Breast epithelium (tissue), 4 donors: ENCODE measurements at regions not wholly inside any gene's neighbourhood (a gene's known extent, or its start where the extent isn't known, plus 50 kb on each side); places are given as distances from the start of the nearest gene placed in this dataset.

ENCODE experiments used
- DNase-seq, 2 donors: peaks; one replicate each; pipeline ENCODE4 v3.0.0-alpha.2; 2019; ENCODE audit warnings: low spot score in 2 of 2
- H3K27ac ChIP-seq, 2 donors: fragments of 200-600 bp; sonication (generic) in 1 of 2; one replicate each; pipeline ENCODE4 v1.5.1; 2016 to 2019; ENCODE audit warnings: mild to moderate bottlenecking in 1 of 2
- H3K27me3 ChIP-seq, 2 donors: fragments of 200-600 bp; sonication (generic) in 1 of 2; one replicate each; pipeline versions ENCODE4 v1.5.1 to v1.6.0; 2017 to 2019; ENCODE audit warnings: control low read depth in 1 of 2, mild to moderate bottlenecking in 1 of 2
- H3K36me3 ChIP-seq: fragments of 200-600 bp; one replicate; pipeline ENCODE4 v1.5.1; 2019
- H3K4me1 ChIP-seq, 2 donors: fragments of 200-600 bp; sonication (generic); one replicate each; pipeline ENCODE4 v1.5.1; 2016 to 2019; ENCODE audit warnings: control low read depth in 1 of 2
- H3K4me3 ChIP-seq, 3 donors: fragments of 200-600 bp; sonication (generic); 1 replicate in 2 of 3; 2 replicates in 1 of 3; pipeline ENCODE4 v1.5.1; 2016 to 2019; ENCODE audit warnings: mild to moderate bottlenecking in 3 of 3, moderate library complexity in 2 of 3
- H3K9me3 ChIP-seq, 2 donors: fragments of 200-600 bp; sonication (generic) in 1 of 2; one replicate each; pipeline ENCODE4 v1.5.1; 2016 to 2019; ENCODE audit warnings: control low read depth in 1 of 2
- POLR2A ChIP-seq: fragments of 450-650 bp; IDR thresholded peaks from one replicate; pipeline ENCODE4 v1.6.1; 2016; ENCODE audit warnings: antibody characterized with exemption, mild to moderate bottlenecking, moderate library complexity
- POLR2AphosphoS5 ChIP-seq, 3 donors: sonication (generic); formaldehyde crosslinking; IDR thresholded peaks; one replicate each; pipeline ENCODE4 v1.6.1; 2017; ENCODE audit warnings: antibody characterized with exemption in 3 of 3
- intact Hi-C: fragments of 100-400 bp; cut with DNase I; formaldehyde crosslinking; loops from one replicate; pipeline ENCODE4 v1.15.1; 2023; ENCODE audit warnings: low total_unique reads
- TF ChIP-seq, protein P1 (sequence below), 3 donors: fragments of 450-650 bp; IDR thresholded peaks; one replicate each; pipeline ENCODE4 v1.5.1; 2016 to 2017; ENCODE audit warnings: antibody characterized with exemption in 3 of 3, mild to moderate bottlenecking in 3 of 3, moderate library complexity in 3 of 3

DNA sequence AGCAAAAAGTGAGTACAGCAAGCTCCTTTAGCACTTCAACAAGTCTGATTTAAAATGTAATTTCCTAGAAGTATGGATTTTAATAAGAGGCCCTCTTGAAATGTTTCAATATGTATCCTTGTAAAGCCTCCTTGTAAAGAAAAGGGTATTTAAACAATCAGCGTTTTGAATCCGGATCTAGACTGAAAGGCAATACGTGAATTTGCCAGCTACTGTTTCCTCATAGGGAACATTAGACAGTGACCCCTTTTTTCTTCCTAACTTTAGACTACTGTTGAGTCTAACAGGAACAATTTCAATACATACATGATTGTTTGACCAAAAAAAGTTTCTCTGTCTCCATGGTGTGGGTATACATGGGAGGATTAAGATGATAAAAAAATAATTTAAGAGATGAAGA lies 395.0 kb downstream of the TFAP2A start:
- no peak for DNase-seq
- intact Hi-C loops = no loop called here
- Histone ChIP-seq H3K4me1 (no peaks in the 10 kb centered on the region), H3K36me3 (no peaks in the 10 kb centered on the region), H3K4me3 (no peak overlapping the region), H3K27ac (no peak overlapping the region), H3K27me3 (no peaks in the 10 kb centered on the region), H3K9me3 (no peaks in the 10 kb centered on the region)
- TF ChIP-seq POLR2AphosphoS5 (IDR thresholded peaks at IDR 0.05) (no peak), POLR2A (no peak)
- TF ChIP-seq, protein P1, sequence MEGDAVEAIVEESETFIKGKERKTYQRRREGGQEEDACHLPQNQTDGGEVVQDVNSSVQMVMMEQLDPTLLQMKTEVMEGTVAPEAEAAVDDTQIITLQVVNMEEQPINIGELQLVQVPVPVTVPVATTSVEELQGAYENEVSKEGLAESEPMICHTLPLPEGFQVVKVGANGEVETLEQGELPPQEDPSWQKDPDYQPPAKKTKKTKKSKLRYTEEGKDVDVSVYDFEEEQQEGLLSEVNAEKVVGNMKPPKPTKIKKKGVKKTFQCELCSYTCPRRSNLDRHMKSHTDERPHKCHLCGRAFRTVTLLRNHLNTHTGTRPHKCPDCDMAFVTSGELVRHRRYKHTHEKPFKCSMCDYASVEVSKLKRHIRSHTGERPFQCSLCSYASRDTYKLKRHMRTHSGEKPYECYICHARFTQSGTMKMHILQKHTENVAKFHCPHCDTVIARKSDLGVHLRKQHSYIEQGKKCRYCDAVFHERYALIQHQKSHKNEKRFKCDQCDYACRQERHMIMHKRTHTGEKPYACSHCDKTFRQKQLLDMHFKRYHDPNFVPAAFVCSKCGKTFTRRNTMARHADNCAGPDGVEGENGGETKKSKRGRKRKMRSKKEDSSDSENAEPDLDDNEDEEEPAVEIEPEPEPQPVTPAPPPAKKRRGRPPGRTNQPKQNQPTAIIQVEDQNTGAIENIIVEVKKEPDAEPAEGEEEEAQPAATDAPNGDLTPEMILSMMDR (IDR thresholded peaks at IDR 0.05) = no peak

DNA sequence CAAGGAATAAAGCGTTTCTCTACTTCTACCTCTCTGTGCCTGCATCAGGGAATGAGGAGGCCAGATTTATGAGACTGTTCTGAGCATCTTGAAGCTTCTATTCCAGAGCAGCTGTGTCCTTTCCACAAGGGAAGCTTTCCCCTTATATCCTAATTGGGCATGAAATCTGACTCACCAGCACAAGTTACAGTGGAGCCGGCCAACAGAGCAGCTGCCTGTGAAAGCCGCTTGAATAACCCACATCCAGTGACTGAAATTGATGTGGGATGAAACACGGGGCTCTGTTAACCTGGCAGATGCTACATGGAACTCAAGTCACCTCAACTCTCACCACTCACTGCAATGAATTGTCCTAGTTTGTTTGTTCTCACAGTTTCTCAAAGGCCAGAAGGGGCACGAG lies 400.3 kb downstream of the TFAP2A start:
- intact Hi-C loops = no loop called here
- H3K27ac ChIP-seq = no peak overlapping the region
- no peaks in the 10 kb centered on the region for H3K36me3 ChIP-seq
- DNase-seq = no peak
- TF ChIP-seq POLR2AphosphoS5 (IDR thresholded peaks at IDR 0.05) (no peak), POLR2A (no peak)
- TF ChIP-seq, protein P1 (IDR thresholded peaks at IDR 0.05) = no peak
- peaks cover 0 to 9% of the 10 kb centered on the region in 2 donors for H3K9me3 ChIP-seq
- no peaks in the 10 kb centered on the region for H3K4me1 ChIP-seq
- no peak overlapping the region for H3K4me3 ChIP-seq
- H3K27me3 ChIP-seq = no peaks in the 10 kb centered on the region

DNA sequence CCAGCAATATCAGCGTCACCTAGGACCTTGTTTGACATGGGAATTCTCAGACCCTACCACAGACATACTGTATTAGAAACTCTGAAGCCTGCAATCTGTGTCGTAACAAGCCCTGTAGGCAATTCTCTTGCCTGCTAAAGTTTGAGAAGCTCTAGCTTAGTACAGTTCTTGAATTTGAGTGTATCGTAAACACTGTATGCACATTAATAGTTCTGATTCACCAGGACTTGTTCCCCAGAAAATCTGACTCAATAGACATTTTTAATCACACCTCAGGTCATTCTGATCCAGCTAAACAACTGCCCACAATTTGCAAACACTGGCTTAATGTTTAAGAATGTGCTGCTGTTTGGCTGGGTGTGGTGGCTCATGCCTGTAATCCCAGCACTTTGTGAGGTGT lies 414.3 kb downstream of the TFAP2A start:
- Histone ChIP-seq H3K4me1 (no peaks in the 10 kb centered on the region), H3K36me3 (no peaks in the 10 kb centered on the region), H3K9me3 (no peaks in the 10 kb centered on the region), H3K27ac (no peak overlapping the region), H3K4me3 (no peak overlapping the region), H3K27me3 (no peaks in the 10 kb centered on the region)
- intact Hi-C loops = no loop called here
- DNase-seq = no peak
- TF ChIP-seq POLR2A (no peak), POLR2AphosphoS5 (IDR thresholded peaks at IDR 0.05) (no peak)
- TF ChIP-seq, protein P1 (IDR thresholded peaks at IDR 0.05) = no peak

DNA sequence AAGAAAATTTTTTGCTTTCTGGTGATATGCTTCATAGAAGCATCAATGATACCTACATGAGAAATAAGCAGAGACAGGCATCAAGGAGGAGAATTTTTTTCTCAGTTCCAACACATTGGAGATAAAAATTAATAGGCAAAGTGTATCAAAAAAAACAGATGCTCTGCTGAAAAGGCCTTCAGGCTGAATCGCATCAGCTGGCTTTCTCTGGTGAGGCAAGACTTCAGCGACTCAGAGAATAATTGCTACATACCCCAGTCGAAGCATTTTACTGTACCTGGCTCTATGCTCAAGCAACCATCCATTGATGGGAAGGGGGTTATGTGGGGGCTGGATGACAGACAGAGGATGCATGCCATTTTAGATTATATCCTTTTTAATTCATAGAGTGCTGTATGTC lies 415.1 kb downstream of the TFAP2A start:
- no peak for DNase-seq
- TF ChIP-seq POLR2A (no peak), POLR2AphosphoS5 (IDR thresholded peaks at IDR 0.05) (no peak)
- TF ChIP-seq, protein P1 (IDR thresholded peaks at IDR 0.05) = no peak
- no peak overlapping the region for H3K4me3 ChIP-seq
- H3K36me3 ChIP-seq = no peaks in the 10 kb centered on the region
- no peaks in the 10 kb centered on the region for H3K4me1 ChIP-seq
- intact Hi-C loops = no loop called here
- no peaks in the 10 kb centered on the region for H3K9me3 ChIP-seq
- no peaks in the 10 kb centered on the region for H3K27me3 ChIP-seq
- no peak overlapping the region for H3K27ac ChIP-seq

DNA sequence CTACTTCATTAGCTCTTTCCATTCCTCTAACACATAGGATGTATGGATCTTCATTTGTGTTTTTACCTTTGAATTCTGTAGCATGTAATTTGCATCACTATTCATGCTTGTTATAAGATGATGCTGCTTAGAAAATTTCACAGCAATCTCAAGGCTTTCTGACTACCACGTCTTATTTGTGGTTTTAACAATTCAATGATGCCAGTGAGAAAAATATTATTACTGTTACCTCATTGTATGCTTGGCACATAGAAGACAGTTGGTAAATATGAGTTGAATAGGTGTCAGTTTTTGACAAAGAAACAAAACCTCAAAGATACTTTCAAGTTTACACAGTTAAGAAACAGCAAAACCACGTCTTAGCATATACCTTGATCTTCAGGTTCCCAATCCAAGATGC lies 428.6 kb downstream of the TFAP2A start:
- Histone ChIP-seq H3K9me3 (no peaks in the 10 kb centered on the region), H3K4me1 (no peaks in the 10 kb centered on the region), H3K36me3 (no peaks in the 10 kb centered on the region), H3K4me3 (no peak overlapping the region), H3K27ac (no peak overlapping the region), H3K27me3 (no peaks in the 10 kb centered on the region)
- DNase-seq = no peak
- intact Hi-C loops = no loop called here
- TF ChIP-seq POLR2AphosphoS5 (IDR thresholded peaks at IDR 0.05) (no peak), POLR2A (no peak)
- TF ChIP-seq, protein P1 (IDR thresholded peaks at IDR 0.05) = no peak
